ENCODE measurements at regions not wholly inside any gene's neighbourhood (a gene's known extent, or its start where the extent isn't known, plus 50 kb on each side); places are given as distances from the start of the nearest gene placed in this dataset.

- no peak for DNase-seq
Measured at GRCh38 chr5:124644582-124644981, 101.9 kb downstream of the ZNF608 start.

GRCh38 chr5:124644138-124644537 is 102.3 kb downstream of the ZNF608 start:
- DNase-seq: no peak

- DNase-seq: no peak
Measured at GRCh38 chr5:124643336-124643735, 103.1 kb downstream of the ZNF608 start.

GRCh38 chr5:124642151-124642550 is 104.3 kb downstream of the ZNF608 start:
- DNase-seq: no peak

GRCh38 chr5:124641154-124641792 is 105.2 kb downstream of the ZNF608 start:
- no peak for DNase-seq

- no peak for DNase-seq
Measured at GRCh38 chr5:124639095-124639665, 107.3 kb downstream of the ZNF608 start.

GRCh38 chr5:124637011-124637410 is 109.4 kb downstream of the ZNF608 start:
- DNase-seq: no peak

- DNase-seq: no peak
Measured at GRCh38 chr5:124634741-124635323, 111.6 kb downstream of the ZNF608 start.

GRCh38 chr5:124634228-124634739 is 112.2 kb downstream of the ZNF608 start:
- no peak for DNase-seq

- no peak for DNase-seq
Measured at GRCh38 chr5:124633209-124633608, 113.2 kb downstream of the ZNF608 start.

- no peak for DNase-seq
Measured at GRCh38 chr5:124631874-124632550, 114.4 kb downstream of the ZNF608 start.

GRCh38 chr5:124630767-124631704 is 115.4 kb downstream of the ZNF608 start:
- DNase-seq: no peak

GRCh38 chr5:124628721-124629596 is 117.5 kb downstream of the ZNF608 start:
- no peak for DNase-seq

GRCh38 chr5:124627815-124628595 is 118.4 kb downstream of the ZNF608 start:
- DNase-seq: no peak

GRCh38 chr5:124626053-124626452 is 120.4 kb downstream of the ZNF608 start:
- DNase-seq: no peak

- no peak for DNase-seq
Measured at GRCh38 chr5:124623265-124623664, 123.2 kb downstream of the ZNF608 start.

- no peak for DNase-seq
Measured at GRCh38 chr5:124622851-124623250, 123.6 kb downstream of the ZNF608 start.

- no peak for DNase-seq
Measured at GRCh38 chr5:124621279-124621678, 125.2 kb downstream of the ZNF608 start.

- DNase-seq: no peak
Measured at GRCh38 chr5:124620743-124621142, 125.7 kb downstream of the ZNF608 start.

GRCh38 chr5:124619121-124619520 is 127.3 kb downstream of the ZNF608 start:
- no peak for DNase-seq

GRCh38 chr5:124617787-124618186 is 128.7 kb downstream of the ZNF608 start:
- DNase-seq: no peak

Data from effector CD4-positive, alpha-beta T cell (primary cell).